NCI-H524 (cell line): ENCODE measurements at regions not wholly inside any gene's neighbourhood (a gene's known extent, or its start where the extent isn't known, plus 50 kb on each side); places are given as distances from the start of the nearest gene placed in this dataset.

Experiments
- DNase-seq, 2 experiments: peaks; one replicate each; lab custom pipeline; 2025; lab: John Stamatoyannopoulos, UW

DNA sequence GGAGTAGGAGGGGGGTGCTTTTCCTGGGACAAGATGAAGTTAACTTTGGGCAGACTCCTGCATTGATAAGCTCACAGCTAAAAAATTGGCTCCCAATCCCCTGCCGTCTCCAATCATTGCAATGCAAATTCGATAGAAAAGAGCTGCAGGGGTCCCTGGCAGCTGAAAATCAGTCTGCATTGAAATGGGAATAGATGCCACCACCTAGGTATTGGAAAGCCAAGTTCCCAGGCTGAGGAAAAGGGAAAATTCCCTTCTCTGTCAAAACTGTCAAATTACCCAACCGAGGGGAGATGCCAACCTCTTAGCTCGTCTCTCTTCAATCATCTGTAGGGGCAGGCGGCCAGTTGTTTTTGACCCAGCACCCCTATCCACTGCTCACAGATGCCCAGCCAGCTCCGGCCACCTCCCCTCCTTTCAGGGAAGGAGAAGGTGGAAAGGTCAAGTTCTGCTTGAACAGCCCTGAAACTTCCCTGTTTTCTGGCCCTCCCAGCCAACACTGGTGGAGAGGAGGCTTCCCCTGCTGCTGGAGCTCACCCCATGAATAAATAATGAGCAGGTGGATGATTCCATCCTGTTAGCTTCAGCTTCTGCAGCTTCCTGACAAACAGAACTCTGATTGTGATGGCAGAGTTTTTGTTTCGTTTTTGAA is 916.3 kb downstream of the TBC1D22A start:
- DNase-seq: no peak

DNA sequence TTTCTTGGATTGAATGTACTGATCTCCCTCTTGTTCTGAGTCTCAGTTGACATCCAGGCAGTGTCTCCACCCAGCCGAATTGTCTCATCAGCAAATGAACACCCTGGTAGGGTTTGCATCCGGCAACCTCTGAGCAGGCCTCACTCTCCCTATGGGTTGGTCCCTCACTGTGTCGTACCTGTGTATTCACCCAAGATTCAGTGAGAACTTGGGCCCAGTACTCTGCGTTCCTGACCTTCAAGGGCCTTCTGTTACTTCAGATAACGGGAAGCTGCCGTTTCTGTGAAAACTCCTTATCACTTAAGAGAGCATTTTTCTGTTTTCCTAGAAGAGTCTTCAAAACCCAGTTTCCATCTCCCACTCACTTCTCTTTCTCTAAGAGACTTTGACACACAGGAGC is 915.6 kb downstream of the TBC1D22A start:
- no peak for DNase-seq

DNA sequence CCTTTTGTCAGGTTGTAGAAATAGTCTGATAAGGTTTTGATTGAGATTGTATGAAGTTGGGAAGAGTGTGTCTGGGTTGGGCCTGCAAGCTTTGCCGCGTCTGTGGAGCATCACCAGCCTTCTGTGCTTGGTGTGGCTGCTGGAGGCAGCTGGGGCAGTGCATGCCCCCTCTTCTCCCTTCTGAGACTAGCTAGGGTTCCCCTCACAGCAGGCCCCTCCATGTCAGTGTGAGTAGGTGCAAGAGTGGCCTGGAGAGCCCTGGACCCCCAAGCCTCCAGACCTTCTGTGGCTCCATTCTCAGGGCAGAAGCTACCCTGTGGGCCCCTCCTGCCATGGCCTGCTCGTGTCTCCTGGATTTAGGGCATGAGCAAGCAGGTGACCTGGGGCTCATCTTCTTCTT is 914.2 kb downstream of the TBC1D22A start:
- no peak for DNase-seq

DNA sequence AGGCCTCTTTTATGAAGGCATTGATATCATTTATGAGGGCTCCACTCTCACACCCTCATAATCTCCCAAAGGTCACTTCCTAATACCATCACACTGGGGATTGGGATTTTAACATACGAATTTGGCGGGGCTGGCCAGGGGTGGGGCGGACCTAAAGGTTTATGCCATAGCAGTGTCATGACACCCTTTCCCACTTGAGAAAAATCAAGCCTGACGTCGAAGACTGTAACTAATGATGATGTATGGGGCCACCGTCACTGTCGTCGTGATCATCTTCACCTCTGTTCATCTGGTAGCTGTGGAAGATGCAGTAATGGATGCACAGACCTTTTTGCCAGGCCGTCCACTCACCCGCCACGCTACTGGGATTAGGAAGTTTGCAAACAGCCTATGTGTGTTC is 912.1 kb downstream of the TBC1D22A start:
- no peak for DNase-seq

DNA sequence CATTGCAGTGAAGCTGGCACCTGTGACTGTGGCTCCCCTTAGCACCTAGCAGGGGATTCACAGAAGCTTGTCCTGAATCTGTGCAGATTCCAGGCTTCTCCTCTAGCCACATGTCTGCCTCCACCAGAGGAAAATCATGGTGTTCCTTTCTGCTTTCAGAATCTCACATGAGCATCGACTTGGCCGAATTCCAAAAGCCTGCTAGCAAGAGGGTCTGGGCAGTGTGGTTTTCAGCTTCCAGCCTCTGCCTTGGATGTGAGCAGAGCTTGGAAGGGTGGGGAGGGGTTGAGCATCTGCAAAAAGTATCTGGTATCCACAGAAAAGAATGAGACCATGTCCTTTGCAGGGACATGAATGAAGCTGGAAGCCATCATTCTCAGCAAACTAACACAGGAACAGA is 911.1 kb downstream of the TBC1D22A start:
- DNase-seq: no peak

DNA sequence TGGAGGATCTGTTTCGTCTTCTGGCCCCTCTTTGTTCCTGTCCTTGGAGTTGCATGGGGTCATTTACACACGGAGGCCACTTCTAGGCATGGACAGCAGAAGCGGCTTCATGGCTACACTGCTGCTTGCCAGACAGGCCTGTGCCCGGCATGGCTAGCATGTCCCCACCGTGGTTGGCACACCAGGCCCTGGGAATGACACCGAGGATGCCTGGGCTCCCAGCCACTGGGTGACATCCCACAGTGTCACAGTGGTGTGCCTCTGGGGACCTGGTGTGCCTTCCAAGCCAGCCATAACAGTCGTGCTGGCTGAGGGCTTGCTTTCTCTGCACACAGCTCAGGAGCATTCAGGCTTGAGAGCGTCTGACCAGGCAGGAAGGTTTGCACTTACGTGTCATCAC is 910.1 kb downstream of the TBC1D22A start:
- DNase-seq: no peak

DNA sequence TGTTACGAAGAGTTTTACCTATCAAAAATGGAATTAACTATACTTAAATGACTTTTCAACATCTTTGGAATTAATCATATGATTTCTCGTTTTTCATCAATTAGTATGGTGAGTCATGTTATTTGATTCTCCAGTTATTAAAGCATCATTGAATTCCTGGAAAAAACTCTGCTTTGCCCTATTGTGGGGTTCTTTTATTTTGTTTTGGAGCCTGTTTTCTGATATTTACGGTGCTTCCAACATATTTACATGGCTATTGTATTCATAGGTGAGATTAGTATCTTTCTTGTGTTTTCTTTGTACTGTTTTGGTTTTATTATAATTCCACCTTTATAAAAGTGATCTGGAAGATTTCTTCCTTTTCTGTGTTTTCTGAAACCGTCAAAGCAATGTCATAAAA is 902.7 kb downstream of the TBC1D22A start:
- no peak for DNase-seq

DNA sequence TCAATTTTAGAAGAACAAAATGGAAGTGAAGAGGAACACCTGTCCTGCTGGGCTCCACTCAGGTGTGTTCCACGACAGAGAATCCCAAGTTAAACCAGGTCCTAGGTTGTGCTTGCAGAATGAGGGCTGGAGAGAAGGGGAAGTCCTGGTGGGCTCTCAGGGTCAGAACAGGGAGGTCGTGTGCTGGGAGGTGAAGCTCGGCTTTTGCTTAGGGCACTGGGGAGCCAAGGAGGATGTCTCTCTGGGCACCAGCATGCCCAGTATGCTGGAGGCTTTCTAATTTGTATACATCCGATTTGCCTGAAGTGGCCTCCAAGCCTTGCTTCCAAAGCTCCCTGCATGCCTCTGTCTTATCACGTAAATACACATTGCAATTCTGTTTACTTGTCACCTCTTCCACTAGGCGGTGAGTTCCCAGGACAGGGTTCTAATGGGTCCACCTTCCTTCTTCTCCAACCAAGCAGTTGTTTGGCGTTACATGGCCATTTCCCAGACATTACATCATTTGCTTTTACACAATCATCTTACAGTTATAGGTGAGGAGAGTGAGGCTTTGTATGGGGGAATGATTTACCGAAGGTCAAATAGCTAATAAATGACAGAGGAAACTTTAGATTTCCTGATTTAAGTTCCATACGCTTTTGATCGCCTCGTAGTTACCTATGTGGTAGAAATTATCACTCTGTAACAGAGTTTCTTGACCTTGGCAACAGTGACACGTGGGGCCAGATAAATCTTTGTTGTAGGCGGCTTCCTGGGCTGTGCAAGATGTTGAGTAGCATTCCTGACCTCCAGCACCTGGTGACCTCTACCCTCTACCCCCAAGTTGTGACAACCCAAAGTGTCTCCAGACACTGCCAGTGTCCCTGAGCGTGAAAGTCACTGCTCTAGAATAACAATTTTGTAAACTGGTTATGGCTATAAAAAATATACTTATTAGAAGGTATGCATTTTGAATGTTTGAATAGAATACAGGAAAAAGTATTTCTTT is 901.5 kb downstream of the TBC1D22A start:
- no peak for DNase-seq

DNA sequence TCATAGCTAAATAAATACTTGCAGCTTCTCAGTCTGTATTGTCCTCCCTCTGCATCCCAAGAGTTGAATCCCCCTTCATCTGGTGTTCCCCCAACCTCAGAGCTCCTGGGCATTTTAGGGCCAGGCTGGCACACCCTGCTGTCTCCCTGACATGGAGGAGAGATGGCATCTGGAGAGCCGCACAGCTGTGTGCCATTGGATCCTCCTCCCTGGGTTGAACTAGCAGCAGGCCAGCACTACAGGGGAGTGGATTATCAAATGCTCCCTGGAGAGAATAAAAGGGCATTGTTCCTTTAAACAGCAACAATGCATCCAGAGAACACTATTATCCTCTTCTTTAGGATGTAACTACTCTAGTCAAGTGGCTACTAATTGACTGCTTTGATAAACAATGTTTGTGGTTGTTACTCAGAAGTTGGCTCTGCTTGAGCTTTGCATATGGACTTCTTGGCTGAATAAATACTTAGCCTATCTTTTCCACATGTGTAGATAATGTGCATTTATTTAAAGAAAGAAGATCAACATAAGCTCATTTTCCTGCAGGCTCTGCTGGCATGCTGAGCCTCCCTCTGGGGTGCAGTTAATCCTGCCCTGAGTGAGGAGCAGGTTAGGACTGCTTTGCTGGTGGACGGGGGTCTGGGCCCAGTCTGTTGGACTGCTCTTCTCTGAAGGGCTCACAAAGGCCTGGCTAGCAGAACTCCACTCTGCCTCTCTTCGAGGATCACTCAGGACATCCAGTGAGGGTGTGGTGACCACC is 897.2 kb downstream of the TBC1D22A start:
- peak; percentile 66 to 72 for DNase-seq

DNA sequence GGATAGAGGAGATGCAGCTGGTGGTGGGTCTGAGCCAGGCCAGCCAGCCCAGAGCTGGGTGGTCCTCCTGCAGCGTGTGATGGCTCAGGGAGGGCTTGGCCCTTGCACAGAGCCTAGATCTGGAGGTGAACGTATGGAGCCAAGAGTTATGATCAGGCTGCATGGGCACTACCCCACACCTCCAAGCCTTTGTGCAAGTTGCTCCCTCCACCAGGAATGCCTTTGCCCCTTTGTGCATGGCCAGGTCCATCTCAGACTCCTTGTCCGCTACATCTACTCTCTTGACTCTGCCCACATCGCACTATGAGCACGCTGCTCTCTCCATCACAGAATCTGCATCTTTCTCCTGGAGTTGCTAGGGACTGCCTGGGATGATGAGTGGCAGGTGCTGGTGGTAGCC is 895.7 kb downstream of the TBC1D22A start:
- DNase-seq: no peak

DNA sequence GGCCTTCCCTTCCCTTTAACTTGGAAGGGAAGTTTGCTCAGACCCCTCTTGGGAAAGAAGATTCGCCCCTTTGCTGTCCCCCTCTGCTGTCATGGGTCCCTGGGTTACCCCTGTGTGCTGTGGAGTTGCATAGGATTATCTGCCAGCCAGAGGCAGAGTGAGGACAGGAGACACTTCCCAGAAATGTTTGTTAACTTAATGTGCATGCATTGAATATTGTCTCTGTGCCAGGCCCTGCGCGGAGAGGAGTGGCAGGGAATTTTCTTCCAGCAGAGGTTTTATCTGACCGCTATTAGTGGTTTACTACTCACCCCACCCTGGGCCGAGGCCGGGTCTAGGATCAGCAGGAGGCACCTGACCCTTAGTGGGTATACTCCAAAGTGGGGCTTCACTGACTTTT is 894.8 kb downstream of the TBC1D22A start:
- no peak for DNase-seq

DNA sequence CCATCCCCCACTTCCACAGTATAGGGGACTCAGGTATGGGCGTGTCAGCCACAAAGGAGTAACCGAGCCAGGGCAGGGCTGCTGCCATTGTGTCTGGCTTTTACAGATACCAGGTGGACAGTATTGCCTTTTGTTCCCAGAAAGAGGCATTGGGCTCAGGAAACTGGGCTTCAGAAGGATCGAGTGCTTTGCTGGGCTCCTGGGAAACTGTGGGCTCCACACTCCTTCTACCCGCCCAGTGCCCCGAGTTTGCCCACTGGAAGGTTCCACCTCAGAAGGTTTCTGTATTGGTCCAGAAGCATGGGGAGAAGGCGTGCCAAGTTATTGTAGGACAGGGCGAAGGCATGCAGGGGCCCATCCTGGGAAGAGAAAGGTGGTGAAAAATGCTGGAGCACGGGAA is 894.4 kb downstream of the TBC1D22A start:
- no peak for DNase-seq

DNA sequence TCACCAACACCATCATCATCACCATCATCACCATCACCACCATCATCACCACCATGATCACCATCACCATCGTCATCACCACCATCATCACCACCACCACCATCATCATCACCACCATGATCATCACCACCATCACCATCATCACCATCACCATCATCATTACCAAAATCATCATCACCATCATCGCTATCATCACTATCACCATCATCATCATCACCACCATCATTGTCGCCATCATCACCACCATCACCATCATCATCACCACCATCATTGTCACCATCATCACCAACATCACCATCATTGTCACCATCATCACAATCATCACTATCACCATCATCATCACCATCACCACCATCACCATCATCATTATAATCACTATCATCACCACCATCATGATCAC is 893.5 kb downstream of the TBC1D22A start:
- no peak for DNase-seq

DNA sequence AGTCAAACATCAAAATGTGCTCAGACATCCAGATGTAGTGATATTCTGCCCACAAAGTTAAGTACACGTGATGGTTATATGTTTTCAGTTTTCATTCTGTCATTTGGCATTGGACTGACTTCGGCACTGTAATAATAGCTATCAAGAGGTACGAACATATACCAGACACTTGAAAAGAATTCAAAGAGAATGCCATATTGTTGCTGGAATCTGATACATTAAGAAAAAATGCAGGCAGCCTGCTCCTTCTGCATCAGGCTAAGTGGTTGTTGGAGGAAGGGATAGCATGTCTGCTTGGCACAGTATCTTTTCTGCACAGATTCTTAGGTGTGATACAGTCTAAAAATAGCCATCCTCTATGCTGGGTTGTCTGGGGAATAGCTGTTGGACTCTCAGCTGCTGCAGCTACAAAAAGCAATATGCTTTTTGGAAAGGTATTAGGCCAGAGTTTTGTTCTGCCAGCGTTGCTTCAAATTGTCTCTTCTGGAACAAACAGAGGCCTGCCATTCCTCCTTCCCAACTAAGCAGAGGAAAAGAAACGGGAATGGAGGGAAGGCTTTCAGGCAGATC is 892.6 kb downstream of the TBC1D22A start:
- peak; percentile 49 to 91 for DNase-seq

DNA sequence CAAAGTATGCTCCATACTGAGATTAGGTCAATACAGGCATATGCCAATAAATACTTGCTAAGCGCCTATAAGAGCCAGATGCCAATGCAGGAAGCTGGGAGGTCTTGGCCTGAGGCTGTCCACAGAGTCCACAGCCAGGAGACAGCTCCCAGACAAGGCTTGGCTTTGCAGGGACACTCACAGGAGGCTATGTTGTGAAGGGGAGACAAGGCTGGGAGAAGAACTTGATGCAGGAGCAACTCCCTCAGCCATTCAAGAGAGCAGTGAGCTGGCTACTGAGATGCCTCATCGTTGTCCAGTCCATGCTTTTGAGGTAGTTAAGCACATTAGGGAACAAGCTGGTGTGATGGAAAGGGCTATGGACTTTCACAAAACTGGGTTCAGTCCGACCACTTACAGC is 891.5 kb downstream of the TBC1D22A start:
- DNase-seq: peak in 1 of 2 experiments; percentile 43

DNA sequence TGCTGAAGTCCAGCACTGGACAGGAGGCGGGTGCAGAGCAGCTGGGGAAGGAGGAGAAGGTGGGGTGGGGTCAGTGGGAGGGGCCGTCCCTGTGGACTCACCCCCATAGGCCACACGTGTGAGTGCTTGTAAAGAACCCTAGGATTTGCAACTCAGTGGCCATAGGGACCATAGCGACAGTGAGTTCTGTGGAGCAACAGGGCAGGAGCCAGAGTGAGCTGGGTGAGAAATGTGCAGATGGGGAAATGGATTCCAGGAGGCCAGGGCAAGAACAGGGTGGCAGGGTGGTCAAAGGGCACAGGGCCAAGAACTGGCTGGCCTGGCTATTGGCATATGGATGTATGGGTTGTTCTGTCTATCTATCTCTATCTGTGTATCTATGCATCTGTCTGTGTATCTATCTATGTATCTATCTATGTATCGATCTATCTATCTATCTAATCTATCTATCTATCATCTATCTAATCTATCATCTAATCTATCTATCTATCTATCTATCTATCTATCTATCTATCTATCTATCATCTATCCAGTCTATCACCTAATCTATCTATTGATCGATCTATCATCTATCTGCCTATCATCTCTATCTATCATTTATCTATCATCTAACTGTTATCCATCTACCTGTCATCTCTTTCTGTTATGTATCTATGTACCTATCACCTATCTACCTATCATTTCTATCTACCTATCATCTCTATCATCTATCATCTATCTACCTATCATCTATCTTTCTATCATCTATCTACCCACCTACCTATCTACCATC is 889.0 kb downstream of the TBC1D22A start:
- DNase-seq: no peak

DNA sequence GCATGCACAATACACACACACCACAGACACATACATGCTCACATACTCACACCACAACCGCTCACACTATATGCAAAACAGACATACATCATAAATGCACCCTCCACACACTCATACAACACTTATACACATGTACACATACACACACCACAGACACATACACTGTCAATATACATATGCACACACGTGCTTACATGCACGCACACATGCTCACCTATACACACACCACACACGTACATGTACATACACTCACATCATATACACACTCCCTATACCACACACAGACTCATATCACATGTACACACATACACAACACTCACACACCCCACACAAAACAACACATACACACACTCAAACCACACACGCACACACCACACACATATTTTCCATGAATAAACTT is 885.3 kb downstream of the TBC1D22A start:
- DNase-seq: no peak

DNA sequence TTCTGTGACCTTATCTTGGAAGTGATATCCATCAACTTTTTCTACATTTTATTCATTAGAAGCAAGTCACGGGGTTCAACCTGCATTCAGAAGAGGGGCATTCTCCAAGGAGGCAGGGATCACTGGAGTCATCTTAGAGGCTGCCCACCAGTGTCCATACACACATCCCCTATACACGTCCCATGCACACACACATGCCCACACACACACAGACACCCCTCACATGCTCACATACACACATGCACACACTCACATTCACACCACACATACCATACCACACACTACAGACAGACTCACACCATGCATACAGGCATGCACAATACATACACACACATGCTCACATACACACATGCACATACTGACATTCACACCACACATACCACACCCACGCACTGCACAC is 884.7 kb downstream of the TBC1D22A start:
- no peak for DNase-seq

DNA sequence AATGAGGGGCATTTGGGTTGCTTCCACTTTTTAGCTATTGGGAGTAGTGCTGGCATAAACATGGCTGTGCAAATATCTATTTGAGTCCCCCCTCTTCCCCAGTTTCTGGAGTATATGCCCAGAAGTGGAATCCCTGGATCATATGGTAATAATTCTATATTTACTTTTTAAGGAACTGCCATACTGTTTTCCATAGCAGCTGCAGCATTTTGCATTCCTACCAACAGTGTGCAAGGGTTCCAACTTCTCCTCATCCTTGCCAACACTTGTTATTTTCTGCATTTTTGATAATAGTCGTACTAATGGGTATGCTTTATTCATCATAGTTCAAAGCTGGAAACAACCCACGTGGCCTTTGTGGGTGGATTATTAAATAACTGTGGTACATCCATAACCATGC is 883.5 kb downstream of the TBC1D22A start:
- no peak for DNase-seq

DNA sequence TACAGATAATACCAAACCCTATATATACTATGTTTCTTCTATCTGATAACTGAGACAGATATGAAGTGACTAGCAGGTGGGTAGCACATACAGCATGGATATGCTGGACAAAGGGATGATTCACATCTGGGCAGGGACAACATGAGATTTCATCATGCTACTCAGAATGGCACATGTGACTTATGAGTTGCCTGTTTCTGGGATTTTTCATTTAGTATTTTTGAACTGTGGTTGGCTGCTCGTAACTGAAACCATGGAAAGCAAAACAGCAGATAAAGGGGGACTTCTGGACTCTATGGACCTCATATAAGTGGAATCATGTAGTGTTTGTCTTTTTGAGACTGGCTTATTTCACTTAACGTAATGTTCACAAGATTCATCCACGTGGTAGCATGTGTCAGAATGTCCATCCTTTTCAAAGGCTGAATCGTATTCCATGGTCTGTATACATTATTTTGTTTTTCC is 883.0 kb downstream of the TBC1D22A start:
- DNase-seq: no peak

DNA sequence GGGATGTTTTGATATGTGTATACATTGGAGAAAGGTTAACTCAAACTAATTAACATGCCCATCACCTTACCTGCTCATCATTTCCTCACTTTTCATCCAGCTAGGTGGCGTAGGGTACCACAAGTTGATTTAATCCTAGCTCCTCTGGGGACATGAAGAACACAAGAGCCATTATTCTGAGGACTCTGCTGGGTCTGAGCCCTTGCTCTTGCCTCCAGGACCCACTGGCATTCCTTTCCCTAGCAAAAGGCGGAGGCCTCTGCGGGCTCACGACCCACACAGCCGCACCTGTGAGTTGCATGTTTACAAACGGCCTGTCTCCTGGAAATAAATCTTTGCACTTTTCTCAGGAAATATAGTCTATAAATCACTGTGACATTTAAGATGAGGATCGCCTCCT is 871.9 kb downstream of the TBC1D22A start:
- DNase-seq: no peak
